ENCODE measurements at regions not wholly inside any gene's neighbourhood (a gene's known extent, or its start where the extent isn't known, plus 50 kb on each side); places are given as distances from the start of the nearest gene placed in this dataset.

GRCh38 chr21:36532769-36533467 lies 53.0 kb upstream of the CLDN14 start:
- DNase-seq: no peak

- no peak for DNase-seq
Observed at GRCh38 chr21:36533468-36533848, 53.5 kb upstream of the CLDN14 start.

GRCh38 chr21:36534656-36535055 lies 54.7 kb upstream of the CLDN14 start:
- no peak for DNase-seq

GRCh38 chr21:36535618-36536241 lies 55.8 kb upstream of the CLDN14 start:
- no peak for DNase-seq

GRCh38 chr21:36538761-36539160 lies 58.8 kb upstream of the CLDN14 start:
- DNase-seq: no peak

GRCh38 chr21:36539434-36540150 lies 59.7 kb upstream of the CLDN14 start:
- no peak for DNase-seq

- no peak for DNase-seq
Observed at GRCh38 chr21:36540700-36541099, 60.8 kb upstream of the CLDN14 start.

GRCh38 chr21:36541721-36542139 lies 61.8 kb upstream of the CLDN14 start:
- DNase-seq: no peak

- no peak for DNase-seq
Observed at GRCh38 chr21:36542312-36543101, 62.6 kb upstream of the CLDN14 start.

- no peak for DNase-seq
Observed at GRCh38 chr21:36543924-36544323, 64.0 kb upstream of the CLDN14 start.

GRCh38 chr21:36544545-36544944 lies 64.6 kb upstream of the CLDN14 start:
- no peak for DNase-seq

GRCh38 chr21:36545776-36546511 lies 66.0 kb upstream of the CLDN14 start:
- no peak for DNase-seq

- no peak for DNase-seq
Observed at GRCh38 chr21:36547464-36547863, 67.5 kb upstream of the CLDN14 start.

- no peak for DNase-seq
Observed at GRCh38 chr21:36548866-36549265, 68.9 kb upstream of the CLDN14 start.

- DNase-seq: no peak
Observed at GRCh38 chr21:36549470-36549869, 69.5 kb upstream of the CLDN14 start.

- DNase-seq: no peak
Observed at GRCh38 chr21:36550761-36551160, 70.8 kb upstream of the CLDN14 start.

GRCh38 chr21:36551321-36551720 lies 71.4 kb upstream of the CLDN14 start:
- DNase-seq: no peak

GRCh38 chr21:36551731-36552433 lies 72.0 kb upstream of the CLDN14 start:
- no peak for DNase-seq

- no peak for DNase-seq
Observed at GRCh38 chr21:36552434-36552785, 72.5 kb upstream of the CLDN14 start.

- no peak for DNase-seq
Observed at GRCh38 chr21:36553406-36553805, 73.5 kb upstream of the CLDN14 start.

- DNase-seq: no peak
Observed at GRCh38 chr21:36554411-36555157, 74.7 kb upstream of the CLDN14 start.

Data from left hindlimb (tissue), 1 donor.